ENCODE measurements at regions not wholly inside any gene's neighbourhood (a gene's known extent, or its start where the extent isn't known, plus 50 kb on each side); places are given as distances from the start of the nearest gene placed in this dataset.

DNA sequence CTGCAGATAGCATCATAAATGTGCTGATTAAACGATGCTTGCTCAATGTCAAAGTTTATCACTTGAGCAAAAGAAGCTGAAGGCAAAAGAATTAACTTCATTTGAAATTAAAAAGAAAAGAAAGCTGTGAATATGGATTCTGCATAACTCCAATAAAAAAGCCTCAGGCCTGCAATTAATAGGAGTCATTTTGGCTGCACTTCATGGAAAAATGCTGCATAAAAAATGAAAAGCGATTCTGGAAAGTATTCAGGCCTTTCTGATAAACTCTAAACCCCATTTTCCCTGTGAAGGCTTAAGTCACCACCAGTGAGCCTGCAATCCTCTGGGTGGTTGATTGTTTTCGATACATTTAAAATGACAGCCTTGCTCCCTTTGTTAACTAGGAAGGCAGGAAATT, 1793.4 kb downstream of the SUCLG1 start:
- TF ChIP-seq ZBTB17 (CRISPR knock-in tag; IDR thresholded peaks at IDR 0.05) (no peak), CREB1 (IDR thresholded peaks at IDR 0.05) (no peak), CREB1 (CRISPR knock-in tag; IDR thresholded peaks at IDR 0.05) (no peak)
- TF ChIP-seq, protein P1, sequence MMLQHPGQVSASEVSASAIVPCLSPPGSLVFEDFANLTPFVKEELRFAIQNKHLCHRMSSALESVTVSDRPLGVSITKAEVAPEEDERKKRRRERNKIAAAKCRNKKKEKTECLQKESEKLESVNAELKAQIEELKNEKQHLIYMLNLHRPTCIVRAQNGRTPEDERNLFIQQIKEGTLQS (IDR thresholded peaks at IDR 0.05): no peak
- TF ChIP-seq, protein P1 (CRISPR knock-in tag; conservative IDR thresholded peaks at IDR 0.05): no peak
